Heart left ventricle (tissue), 13 donors: ENCODE measurements at regions not wholly inside any gene's neighbourhood (a gene's known extent, or its start where the extent isn't known, plus 50 kb on each side); places are given as distances from the start of the nearest gene placed in this dataset.

Experiments
- POLR2A ChIP-seq, 2 donors: fragments of 450-650 bp; IDR thresholded peaks; one replicate each; pipeline ENCODE4 v1.6.1; 2017; ENCODE audit warnings: antibody characterized with exemption in 2 of 2, mild to moderate bottlenecking in 2 of 2, moderate library complexity in 2 of 2
- TF ChIP-seq, protein P1 (sequence below), 12 donors: fragments of 200-600 bp; sonication (generic) in 4 of 12; IDR thresholded peaks; one replicate each; pipeline versions ENCODE4 v1.5.0 to v1.8.0; 2018 to 2022; ENCODE audit warnings: antibody characterized with exemption in 12 of 12, mild to moderate bottlenecking in 5 of 12
- donor health status: ischemic (EF 13 %, LVEDD 7.1; RV severe dilation, severe dysfunction).
- donor health status: DM: no; HTN: yes; CAD: no.
- donor health status: DM: no; HTN: no; CAD: no.
- donor health status: ischemic (EF 25% LVEDD 6.9; RV normal size, moderate dysfunction).
- donor health status: ischemic (EF 25% LVEDD 5.7; RV mildly dilated, moderate dysfunction).
- donor health status: ischemic (EF 35%, LVEDD 5.7; RV mildly dilated, moderate dysfunction).
- donor health status: nonischemic (EF 11% LVEDD 7.7; RV severe dilation, severe dysfunction).
- donor health status: DM: yes; HTN: yes; CAD: no.
- donor health status: PGD.
- donor health status: ischemic (EF 29% LVEDD 5.4; RV normal size, mild dysfunction).
- donor health status: nonischemic (EF 23%, LVEDD 6.1; RV moderate dilation, normal function).

DNA sequence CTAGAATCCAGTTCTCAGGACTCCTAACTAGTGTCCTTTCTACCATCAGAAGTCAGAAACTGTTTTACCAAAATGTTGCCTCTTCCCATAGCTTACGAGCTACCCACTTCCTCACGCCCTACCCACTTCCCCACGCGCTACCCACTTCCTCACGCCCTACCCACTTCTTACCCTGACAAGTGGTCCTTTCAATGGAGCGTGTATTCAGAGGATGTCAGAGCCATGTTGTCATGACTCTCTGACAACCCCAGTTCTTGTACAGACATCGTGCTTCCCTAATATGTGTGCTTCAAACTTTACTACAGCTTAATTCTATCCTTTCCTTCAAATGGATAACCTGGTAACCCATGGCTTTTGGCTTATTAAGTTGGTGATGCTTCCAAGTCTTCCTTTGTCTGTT lies 84.8 kb upstream of the PHF14 start:
- TF ChIP-seq, protein P1, sequence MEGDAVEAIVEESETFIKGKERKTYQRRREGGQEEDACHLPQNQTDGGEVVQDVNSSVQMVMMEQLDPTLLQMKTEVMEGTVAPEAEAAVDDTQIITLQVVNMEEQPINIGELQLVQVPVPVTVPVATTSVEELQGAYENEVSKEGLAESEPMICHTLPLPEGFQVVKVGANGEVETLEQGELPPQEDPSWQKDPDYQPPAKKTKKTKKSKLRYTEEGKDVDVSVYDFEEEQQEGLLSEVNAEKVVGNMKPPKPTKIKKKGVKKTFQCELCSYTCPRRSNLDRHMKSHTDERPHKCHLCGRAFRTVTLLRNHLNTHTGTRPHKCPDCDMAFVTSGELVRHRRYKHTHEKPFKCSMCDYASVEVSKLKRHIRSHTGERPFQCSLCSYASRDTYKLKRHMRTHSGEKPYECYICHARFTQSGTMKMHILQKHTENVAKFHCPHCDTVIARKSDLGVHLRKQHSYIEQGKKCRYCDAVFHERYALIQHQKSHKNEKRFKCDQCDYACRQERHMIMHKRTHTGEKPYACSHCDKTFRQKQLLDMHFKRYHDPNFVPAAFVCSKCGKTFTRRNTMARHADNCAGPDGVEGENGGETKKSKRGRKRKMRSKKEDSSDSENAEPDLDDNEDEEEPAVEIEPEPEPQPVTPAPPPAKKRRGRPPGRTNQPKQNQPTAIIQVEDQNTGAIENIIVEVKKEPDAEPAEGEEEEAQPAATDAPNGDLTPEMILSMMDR (IDR thresholded peaks at IDR 0.05) = no peak
- no peak for TF ChIP-seq POLR2A (IDR thresholded peaks at IDR 0.05)
